Suprapubic skin (tissue), 4 donors: ENCODE measurements at regions not wholly inside any gene's neighbourhood (a gene's known extent, or its start where the extent isn't known, plus 50 kb on each side); places are given as distances from the start of the nearest gene placed in this dataset.

ENCODE experiments used
- EP300 ChIP-seq: sonication (generic); formaldehyde crosslinking; IDR thresholded peaks from one replicate; pipeline ENCODE4 v1.6.1; 2017; ENCODE audit warnings: antibody characterized with exemption
- POLR2A ChIP-seq, 2 donors: fragments of 450-650 bp; IDR thresholded peaks; one replicate each; pipeline ENCODE4 v1.6.1; 2017; ENCODE audit warnings: antibody characterized with exemption in 2 of 2, mild to moderate bottlenecking in 2 of 2, moderate library complexity in 2 of 2
- POLR2AphosphoS5 ChIP-seq, 3 donors: sonication (generic); formaldehyde crosslinking; IDR thresholded peaks; one replicate each; pipeline ENCODE4 v1.6.1; 2017; ENCODE audit warnings: antibody characterized with exemption in 3 of 3
- TF ChIP-seq, protein P1 (sequence below), 2 donors: fragments of 200-600 bp in 1 of 2; fragments of 450-650 bp in 1 of 2; sonication (generic) in 1 of 2; IDR thresholded peaks; one replicate each; pipeline ENCODE4 v1.5.1; 2016 to 2019; ENCODE audit warnings: antibody characterized with exemption in 2 of 2, mild to moderate bottlenecking in 1 of 2, moderate library complexity in 1 of 2

DNA sequence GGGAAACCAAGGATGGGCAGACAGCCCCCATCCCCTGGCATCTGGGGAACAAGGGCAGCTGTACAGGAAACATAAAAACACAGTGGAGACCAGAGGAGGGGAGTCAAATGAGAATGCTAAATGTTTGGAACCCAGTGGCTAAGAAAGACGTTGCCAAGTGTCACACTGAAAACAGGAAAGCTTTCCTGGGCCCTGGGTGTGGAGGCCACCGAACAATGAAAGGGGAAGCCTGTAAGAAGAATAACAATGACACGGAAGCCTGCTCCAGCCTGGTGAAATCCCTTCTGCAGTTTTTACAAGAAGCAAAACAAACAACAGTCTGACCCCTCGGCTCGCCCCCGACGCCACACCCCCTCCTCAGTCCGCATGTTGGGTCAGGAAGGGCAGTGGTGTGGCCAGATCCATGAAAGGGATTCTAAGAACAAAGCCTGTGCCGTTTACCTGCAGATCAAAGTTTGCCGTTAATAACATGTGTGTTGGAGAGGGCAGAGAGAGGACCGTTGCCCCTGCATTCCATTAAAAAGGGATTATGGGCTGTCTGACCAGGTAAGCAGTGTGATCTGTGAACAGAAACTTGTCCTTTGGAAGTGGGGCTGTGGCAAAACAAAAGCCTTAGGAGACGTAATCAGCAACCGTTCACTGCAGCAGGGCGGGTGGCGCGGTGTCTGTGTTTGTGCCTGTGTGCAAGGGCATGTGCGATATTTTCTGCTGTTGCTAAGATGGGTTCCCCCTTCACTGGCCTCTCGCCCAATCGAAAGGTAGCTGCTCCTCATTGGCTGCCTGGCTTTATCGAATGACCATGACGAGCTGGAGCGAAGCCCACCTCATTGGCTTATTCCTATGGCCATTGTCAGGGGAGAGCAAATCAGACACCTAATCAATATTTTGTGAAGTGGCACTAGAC lies 113.7 kb upstream of the BLID start:
- TF ChIP-seq POLR2A (IDR thresholded peaks at IDR 0.05) (no peak), POLR2AphosphoS5 (IDR thresholded peaks at IDR 0.05) (no peak), EP300 (no peak)
- TF ChIP-seq, protein P1, sequence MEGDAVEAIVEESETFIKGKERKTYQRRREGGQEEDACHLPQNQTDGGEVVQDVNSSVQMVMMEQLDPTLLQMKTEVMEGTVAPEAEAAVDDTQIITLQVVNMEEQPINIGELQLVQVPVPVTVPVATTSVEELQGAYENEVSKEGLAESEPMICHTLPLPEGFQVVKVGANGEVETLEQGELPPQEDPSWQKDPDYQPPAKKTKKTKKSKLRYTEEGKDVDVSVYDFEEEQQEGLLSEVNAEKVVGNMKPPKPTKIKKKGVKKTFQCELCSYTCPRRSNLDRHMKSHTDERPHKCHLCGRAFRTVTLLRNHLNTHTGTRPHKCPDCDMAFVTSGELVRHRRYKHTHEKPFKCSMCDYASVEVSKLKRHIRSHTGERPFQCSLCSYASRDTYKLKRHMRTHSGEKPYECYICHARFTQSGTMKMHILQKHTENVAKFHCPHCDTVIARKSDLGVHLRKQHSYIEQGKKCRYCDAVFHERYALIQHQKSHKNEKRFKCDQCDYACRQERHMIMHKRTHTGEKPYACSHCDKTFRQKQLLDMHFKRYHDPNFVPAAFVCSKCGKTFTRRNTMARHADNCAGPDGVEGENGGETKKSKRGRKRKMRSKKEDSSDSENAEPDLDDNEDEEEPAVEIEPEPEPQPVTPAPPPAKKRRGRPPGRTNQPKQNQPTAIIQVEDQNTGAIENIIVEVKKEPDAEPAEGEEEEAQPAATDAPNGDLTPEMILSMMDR (IDR thresholded peaks at IDR 0.05), result no peak
